NCI-H146 treated with DMSO at 0.1 percent for 48 hours (cell line): ENCODE measurements at regions not wholly inside any gene's neighbourhood (a gene's known extent, or its start where the extent isn't known, plus 50 kb on each side); places are given as distances from the start of the nearest gene placed in this dataset.
"Not testable (repeated sequence)": the region's sequence is repeated elsewhere in the genome, so short reads cannot be mapped to it uniquely, and the experiment has no call there.

ENCODE experiments used
- DNase-seq: peaks from one replicate; lab custom pipeline; 2025; ENCODE audit not compliant: unreplicated experiment; lab: John Stamatoyannopoulos, UW

GRCh38 chrX:115966920-115967319 lies 203.6 kb upstream of the AGTR2 start:
- no peak for DNase-seq

GRCh38 chrX:115968436-115969252 lies 201.9 kb upstream of the AGTR2 start:
- DNase-seq: peak; percentile 81

GRCh38 chrX:115970718-115971117 lies 199.8 kb upstream of the AGTR2 start:
- no peak for DNase-seq

DNA sequence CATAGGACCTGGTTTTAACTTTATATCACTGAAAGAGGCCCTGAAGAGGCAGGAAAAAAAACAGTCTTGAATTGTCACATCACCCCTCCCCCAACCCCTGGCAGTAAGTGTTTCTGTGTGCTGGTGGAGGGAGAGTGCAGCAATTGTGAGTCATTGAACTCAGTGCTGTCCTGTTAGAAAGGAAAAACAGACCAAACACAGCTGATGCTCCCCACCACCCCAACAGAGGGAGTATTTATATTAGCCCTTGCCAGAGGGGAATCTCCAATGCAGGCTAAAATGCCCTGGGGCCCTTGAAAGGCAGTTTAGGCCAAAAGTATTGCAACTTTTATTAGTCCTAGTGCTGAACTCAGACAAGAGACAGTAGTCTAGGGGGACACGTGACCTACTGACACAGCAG lies 197.8 kb upstream of the AGTR2 start:
- no peak for DNase-seq

- DNase-seq: no peak
Observed at GRCh38 chrX:115978068-115978467, 192.5 kb upstream of the AGTR2 start.

GRCh38 chrX:115983148-115983547 lies 187.4 kb upstream of the AGTR2 start:
- DNase-seq: not testable (repeated sequence)

DNA sequence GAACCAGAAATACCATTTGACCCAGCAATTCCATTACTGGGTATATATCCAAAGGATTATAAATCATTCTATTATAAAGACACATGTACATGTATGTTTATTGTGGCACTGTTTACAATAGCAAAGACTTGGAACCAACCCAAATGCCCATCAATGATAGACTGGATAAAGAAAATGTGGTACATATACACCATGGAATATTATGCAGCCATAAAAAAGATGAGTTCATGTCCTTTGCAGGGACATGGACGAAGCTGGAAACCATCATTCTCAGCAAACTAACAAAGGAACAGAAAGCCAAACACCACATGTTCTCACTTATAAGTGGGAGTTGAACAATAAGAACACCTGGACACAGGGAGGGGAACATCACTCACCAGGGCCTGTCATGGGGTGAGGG lies 183.1 kb upstream of the AGTR2 start:
- not testable (repeated sequence) for DNase-seq

DNA sequence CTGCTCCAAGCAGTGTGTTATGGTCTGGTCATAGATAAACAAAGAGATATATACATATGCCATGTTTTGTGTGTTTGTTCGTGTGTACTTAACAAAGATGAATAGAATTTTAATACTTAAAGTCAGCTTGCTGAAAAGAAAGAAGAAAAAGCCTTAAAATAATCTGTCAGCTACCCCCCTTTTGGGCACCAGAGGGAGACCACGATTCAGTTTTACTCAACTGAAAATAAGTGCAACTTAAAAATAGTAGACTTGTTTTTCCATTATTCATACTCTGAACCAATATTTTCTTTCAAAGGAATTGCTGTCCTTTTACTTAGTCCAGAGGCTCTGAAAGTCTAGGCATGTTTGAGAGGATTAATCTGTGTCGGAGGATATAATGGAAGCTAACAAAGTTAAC lies 181.7 kb upstream of the AGTR2 start:
- no peak for DNase-seq

- DNase-seq: no peak
Observed at GRCh38 chrX:115989686-115990085, 180.9 kb upstream of the AGTR2 start.

- DNase-seq: no peak
Observed at GRCh38 chrX:116009346-116009745, 161.2 kb upstream of the AGTR2 start.

DNA sequence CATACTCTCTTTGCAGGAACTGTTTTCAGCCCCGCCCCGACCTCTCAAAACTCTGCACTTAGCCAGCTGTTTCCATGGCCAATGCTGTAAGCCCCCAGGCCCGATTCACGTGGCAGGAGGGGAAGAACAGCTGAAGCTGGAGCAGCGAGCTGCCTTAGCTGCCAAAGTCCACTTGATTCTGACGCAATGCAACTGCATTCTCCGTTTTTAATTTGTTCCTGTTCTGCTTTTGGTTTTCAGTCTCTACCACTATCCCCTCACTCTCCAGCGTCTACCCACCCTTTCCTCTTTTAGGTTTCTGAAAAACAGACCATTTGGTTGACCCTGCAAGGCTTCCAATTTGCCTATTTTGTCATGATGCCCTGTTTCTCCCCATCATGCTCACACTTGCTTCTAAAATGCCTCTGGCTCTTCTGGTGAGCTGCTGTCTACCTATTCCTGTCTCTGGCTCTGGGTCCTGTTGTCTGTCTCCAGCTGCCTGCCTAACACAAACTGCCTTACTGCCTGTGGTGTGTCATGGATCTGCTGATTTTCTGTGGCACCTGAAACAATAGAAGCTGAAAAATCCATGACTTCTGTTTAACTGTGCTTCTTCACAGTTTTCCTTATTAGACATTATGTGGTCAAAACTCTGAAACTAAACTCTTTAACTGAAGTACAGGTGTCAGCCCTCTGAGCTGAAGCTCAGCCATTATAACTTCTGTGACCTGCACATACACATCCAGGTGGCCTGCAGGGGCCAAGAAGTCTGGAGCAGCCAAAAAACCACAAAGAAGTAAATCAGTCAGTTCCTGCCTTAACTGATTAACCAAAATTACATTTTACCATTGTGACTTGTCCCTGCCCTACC lies 160.5 kb upstream of the AGTR2 start:
- DNase-seq: no peak

DNA sequence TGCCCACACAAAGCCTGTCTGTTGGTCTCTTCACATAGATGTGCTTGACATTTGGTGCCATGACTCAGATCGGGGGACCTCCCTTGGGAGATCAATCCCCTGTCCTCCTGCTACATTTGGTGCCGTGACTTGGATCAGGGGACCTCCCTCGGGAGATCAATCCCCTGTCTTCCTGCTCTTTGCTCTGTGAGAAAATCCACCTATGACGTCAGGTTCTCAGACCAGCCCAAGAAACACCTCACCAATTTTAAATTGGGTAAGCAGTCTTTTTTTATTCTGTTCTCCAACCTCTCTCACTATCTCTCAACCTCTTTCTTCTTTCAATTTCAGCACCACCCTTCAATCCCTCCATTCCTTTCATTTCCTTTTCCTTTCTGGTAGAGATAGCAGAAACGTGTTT lies 159.6 kb upstream of the AGTR2 start:
- DNase-seq: no peak

GRCh38 chrX:116031331-116031730 lies 139.2 kb upstream of the AGTR2 start:
- no peak for DNase-seq
